ENCODE measurements at regions not wholly inside any gene's neighbourhood (a gene's known extent, or its start where the extent isn't known, plus 50 kb on each side); places are given as distances from the start of the nearest gene placed in this dataset.

DNA sequence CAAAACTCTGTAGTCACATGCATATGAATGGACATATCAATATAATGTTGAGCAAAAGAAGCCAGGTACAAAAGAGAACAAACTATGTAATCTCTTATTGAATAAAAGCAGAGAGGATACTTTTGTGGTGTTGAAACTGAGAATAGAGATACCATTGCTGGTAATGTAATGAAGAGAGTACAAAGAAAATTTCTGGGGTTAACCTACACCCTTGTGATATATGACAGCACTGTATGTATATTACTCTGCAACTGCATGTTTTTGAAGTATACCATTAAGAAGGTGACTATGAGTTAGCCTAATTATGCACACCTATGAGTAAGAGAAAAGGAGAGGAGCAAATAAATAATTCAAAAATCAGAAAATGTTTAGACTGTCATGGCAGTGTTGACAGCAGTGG lies 268.8 kb upstream of the DEFB112 start:
- Histone ChIP-seq H3K9me3 (ENCODE audit: insufficient read depth, low read depth, low read length) (no peaks in the 10 kb centered on the region), H3F3A (ENCODE audit: low read depth) (no peaks in the 10 kb centered on the region), H3K4me1 (ENCODE audit: insufficient read depth, low read length, poor library complexity, severe bottlenecking) (no peaks in the 10 kb centered on the region), H2AFZ (ENCODE audit: low read length) (no peak overlapping the region), H4K20me1 (ENCODE audit: insufficient read depth, low read length, poor library complexity, severe bottlenecking) (no peaks in the 10 kb centered on the region), H3K36me3 (ENCODE audit: insufficient read depth, low read length) (no peaks in the 10 kb centered on the region), H3K4me3 (ENCODE audit: low read length, poor library complexity, severe bottlenecking) (no peak overlapping the region), H3K9me2 (replicated peaks; ENCODE audit: low read depth, low read length) (no peaks in the 10 kb centered on the region), H3K27me3 (ENCODE audit: insufficient read depth, low read length, poor library complexity, severe bottlenecking) (no peaks in the 10 kb centered on the region), H3K79me2 (ENCODE audit: insufficient read depth, low read length) (no peaks in the 10 kb centered on the region), H3K9ac (ENCODE audit: low read depth, low read length, poor library complexity, severe bottlenecking) (no peak overlapping the region), H3K4me2 (ENCODE audit: low read depth, low read length, poor library complexity, severe bottlenecking) (no peak overlapping the region)
- no peak for TF ChIP-seq EZH2phosphoT487 (IDR thresholded peaks at IDR 0.05; ENCODE audit: borderline replicate concordance)
- TF ChIP-seq, protein P1, sequence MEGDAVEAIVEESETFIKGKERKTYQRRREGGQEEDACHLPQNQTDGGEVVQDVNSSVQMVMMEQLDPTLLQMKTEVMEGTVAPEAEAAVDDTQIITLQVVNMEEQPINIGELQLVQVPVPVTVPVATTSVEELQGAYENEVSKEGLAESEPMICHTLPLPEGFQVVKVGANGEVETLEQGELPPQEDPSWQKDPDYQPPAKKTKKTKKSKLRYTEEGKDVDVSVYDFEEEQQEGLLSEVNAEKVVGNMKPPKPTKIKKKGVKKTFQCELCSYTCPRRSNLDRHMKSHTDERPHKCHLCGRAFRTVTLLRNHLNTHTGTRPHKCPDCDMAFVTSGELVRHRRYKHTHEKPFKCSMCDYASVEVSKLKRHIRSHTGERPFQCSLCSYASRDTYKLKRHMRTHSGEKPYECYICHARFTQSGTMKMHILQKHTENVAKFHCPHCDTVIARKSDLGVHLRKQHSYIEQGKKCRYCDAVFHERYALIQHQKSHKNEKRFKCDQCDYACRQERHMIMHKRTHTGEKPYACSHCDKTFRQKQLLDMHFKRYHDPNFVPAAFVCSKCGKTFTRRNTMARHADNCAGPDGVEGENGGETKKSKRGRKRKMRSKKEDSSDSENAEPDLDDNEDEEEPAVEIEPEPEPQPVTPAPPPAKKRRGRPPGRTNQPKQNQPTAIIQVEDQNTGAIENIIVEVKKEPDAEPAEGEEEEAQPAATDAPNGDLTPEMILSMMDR (conservative IDR thresholded peaks at IDR 0.05; ENCODE audit: low read length), result no peak

DNA sequence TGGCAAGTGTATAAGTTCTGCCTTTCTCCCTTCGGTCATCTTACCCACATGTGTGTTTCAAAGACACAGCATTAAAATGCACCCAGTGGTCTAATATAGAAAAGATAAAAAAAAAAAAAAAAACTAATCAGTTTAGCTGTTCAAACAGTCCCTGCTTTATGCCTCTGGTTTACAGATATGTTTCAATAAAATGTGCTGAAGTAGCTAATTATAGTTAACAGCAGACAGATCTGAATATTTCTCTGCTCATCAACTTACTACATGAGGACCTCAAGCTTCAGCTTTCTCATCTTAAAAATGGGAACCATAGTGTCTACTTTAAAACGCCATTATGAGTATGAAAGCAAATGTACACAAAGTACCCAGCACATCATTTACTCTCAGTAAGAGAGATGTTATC lies 280.6 kb upstream of the DEFB112 start:
- H3K9ac ChIP-seq (ENCODE audit: low read depth, low read length, poor library complexity, severe bottlenecking), result no peak overlapping the region
- H3K9me2 ChIP-seq (replicated peaks; ENCODE audit: low read depth, low read length), result no peaks in the 10 kb centered on the region
- H3K9me3 ChIP-seq (ENCODE audit: insufficient read depth, low read depth, low read length), result no peaks in the 10 kb centered on the region; the same call in 1 of the 2 replicates

DNA sequence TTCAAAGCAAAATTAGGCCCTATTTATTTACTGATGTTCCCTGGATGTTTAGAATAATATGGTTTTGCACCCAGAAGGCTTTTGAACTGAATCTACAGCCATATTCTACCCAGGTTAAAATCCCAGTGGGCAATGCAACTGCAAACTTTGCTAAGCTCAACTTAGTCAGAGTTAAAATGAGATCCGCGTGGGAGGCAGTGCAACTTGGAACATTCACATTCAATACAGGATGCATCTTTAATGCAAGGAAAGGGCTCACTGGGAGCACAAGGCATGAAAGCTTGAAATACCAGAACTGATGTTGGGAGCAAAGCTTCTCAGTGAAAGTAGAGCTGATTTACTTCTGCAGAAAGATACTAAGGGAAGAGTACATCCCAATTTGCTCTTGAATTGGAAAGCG lies 281.2 kb upstream of the DEFB112 start:
- Histone ChIP-seq H3K79me2 (ENCODE audit: insufficient read depth, low read length) (no peaks in the 10 kb centered on the region), H3K9me3 (ENCODE audit: insufficient read depth, low read depth, low read length) (no peaks in the 10 kb centered on the region; the same call in 1 of the 2 replicates), H3K4me2 (ENCODE audit: low read depth, low read length, poor library complexity, severe bottlenecking) (no peak overlapping the region), H3K9me2 (replicated peaks; ENCODE audit: low read depth, low read length) (no peaks in the 10 kb centered on the region), H3K4me3 (ENCODE audit: low read length, poor library complexity, severe bottlenecking) (no peak overlapping the region), H3K4me1 (ENCODE audit: insufficient read depth, low read length, poor library complexity, severe bottlenecking) (no peaks in the 10 kb centered on the region), H3K9ac (ENCODE audit: low read depth, low read length, poor library complexity, severe bottlenecking) (no peak overlapping the region), H3K27me3 (ENCODE audit: insufficient read depth, low read length, poor library complexity, severe bottlenecking) (no peaks in the 10 kb centered on the region), H3F3A (ENCODE audit: low read depth) (no peaks in the 10 kb centered on the region), H4K20me1 (ENCODE audit: insufficient read depth, low read length, poor library complexity, severe bottlenecking) (no peaks in the 10 kb centered on the region), H2AFZ (ENCODE audit: low read length) (no peak overlapping the region), H3K36me3 (ENCODE audit: insufficient read depth, low read length) (no peaks in the 10 kb centered on the region)
- TF ChIP-seq, protein P1 (conservative IDR thresholded peaks at IDR 0.05; ENCODE audit: low read length), result no peak
- TF ChIP-seq EZH2phosphoT487 (IDR thresholded peaks at IDR 0.05; ENCODE audit: borderline replicate concordance), result no peak

More for the DNA sequence above, 280.6 kb upstream of the DEFB112 start:
- Histone ChIP-seq H2AFZ (ENCODE audit: low read length) (no peak overlapping the region), H3F3A (ENCODE audit: low read depth) (no peaks in the 10 kb centered on the region), H3K36me3 (ENCODE audit: insufficient read depth, low read length) (no peaks in the 10 kb centered on the region), H4K20me1 (ENCODE audit: insufficient read depth, low read length, poor library complexity, severe bottlenecking) (no peaks in the 10 kb centered on the region), H3K4me2 (ENCODE audit: low read depth, low read length, poor library complexity, severe bottlenecking) (no peak overlapping the region), H3K79me2 (ENCODE audit: insufficient read depth, low read length) (no peaks in the 10 kb centered on the region), H3K4me3 (ENCODE audit: low read length, poor library complexity, severe bottlenecking) (no peak overlapping the region), H3K27me3 (ENCODE audit: insufficient read depth, low read length, poor library complexity, severe bottlenecking) (no peaks in the 10 kb centered on the region), H3K4me1 (ENCODE audit: insufficient read depth, low read length, poor library complexity, severe bottlenecking) (no peaks in the 10 kb centered on the region)
- TF ChIP-seq, protein P1 (conservative IDR thresholded peaks at IDR 0.05; ENCODE audit: low read length), result no peak
- no peak for TF ChIP-seq EZH2phosphoT487 (IDR thresholded peaks at IDR 0.05; ENCODE audit: borderline replicate concordance)

Data from Loucy (cell line).